GM12873 (cell line): ENCODE measurements at regions not wholly inside any gene's neighbourhood (a gene's known extent, or its start where the extent isn't known, plus 50 kb on each side); places are given as distances from the start of the nearest gene placed in this dataset.

Experiments
- CTCF ChIP-seq: IDR thresholded peaks from 2 replicates; pipeline ENCODE4 v1.5.1; 2012; ENCODE audit warnings: low read depth, mild to moderate bottlenecking, moderate library complexity, low read length, control low read depth; ENCODE audit not compliant: insufficient read depth; ENCODE audit errors: missing control alignments

GRCh38 chr9:129290606-129291005 is 112.5 kb upstream of the IER5L start:
- no peak for TF ChIP-seq CTCF

DNA sequence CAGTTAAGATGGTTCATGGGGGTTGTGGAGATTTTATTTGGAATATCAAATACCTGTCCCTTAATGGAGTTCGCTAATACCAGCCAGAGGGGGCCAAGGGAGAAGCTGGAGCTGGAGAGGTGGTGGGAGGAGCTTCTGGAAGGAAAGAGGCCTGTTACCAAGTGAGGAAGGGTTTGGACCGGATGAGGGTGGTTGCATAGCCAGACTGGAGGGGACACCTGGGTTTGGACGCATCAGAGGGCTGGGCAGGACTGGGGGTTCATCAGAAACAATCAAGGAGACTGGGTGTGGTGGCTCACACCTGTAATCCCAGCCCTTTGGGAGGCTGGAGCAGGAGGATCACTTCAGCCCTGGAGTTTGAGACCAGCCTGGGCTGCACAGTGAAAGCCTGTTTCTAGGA is 111.8 kb upstream of the IER5L start:
- no peak for TF ChIP-seq CTCF

DNA sequence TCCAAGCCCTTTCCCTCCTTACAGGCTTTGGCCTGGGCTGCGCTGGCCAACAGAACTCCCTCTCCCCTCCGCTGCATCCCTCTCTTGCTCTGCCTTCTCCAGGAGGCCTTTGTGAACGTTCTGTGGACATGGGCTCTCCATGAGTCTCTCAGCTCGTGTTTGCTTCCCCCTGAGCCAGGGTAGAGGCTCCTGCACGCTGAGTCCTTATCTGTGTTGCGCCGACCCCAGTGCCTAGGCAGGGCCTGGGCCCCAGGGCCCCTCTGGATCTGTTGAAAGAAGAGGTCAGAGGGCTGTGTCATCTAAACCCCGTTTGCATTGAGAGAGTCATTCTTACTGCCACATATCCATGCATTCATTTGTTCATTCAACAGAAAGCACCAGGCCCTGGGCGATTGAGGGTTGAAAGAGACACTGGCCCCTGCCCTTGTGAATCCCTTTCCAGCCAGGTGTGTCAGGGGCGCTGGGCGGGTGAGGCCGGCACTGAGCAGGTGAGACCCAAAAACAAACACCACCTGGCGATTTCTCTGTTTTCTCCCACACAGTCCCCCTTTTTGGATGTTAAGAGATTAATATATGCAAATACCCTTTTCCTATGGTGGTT is 111.2 kb upstream of the IER5L start:
- TF ChIP-seq CTCF, result no peak

DNA sequence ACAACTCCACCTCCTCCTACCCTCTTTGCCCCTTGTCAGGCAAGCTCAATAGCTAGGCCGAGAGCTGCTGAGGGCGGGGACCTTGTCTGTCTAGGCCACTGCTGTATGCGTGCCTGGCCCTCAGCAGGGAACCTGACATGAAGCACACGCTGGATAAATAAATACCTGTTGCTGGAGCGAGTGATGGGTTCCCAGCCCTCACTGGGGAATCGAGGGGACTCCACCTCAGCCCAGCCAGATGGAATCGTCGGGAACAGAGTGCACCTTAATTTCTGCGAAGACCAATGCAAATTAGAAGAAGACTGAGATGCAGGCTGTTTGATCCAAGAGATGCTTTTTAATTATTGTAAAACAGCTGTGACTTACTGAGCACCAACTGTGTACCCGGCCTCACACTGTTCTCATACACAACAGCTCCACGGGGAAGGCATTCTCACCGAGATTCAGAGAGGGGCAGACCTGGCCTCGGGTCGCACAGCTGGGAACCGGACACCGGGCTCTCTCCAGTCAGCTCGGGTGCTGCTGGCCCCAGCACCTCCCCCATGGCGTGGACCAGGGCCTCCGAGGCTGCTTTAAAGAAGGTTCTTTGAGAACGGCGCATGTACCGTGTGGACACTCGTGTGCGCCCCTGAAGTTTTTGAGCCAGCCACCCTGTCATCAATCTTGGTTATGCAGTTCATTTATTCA is 109.7 kb upstream of the IER5L start:
- TF ChIP-seq CTCF, result no peak

GRCh38 chr9:129285979-129286772 is 108.1 kb upstream of the IER5L start:
- TF ChIP-seq CTCF, result no peak

DNA sequence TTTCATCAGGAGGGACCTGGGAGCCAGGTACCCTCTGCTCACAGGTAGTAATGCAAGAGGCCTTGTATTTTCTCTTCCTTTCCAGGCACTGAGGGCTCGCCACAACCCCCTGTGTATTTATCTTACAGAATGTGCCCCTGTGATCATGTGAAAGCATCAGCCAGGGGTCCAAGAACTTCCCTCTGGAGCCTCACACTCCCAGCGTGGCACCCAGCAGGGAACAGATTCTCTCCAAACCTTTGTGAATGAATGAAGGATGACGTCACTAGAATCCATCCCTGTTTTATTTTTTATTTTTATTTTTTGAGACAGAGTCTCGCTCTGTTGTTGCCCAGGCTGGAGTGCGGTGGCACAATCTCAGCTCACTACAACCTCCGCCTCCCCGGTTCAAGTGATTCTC is 107.3 kb upstream of the IER5L start:
- TF ChIP-seq CTCF, result no peak

GRCh38 chr9:129284607-129285291 is 106.7 kb upstream of the IER5L start:
- TF ChIP-seq CTCF, result no peak
